ENCODE measurements at regions not wholly inside any gene's neighbourhood (a gene's known extent, or its start where the extent isn't known, plus 50 kb on each side); places are given as distances from the start of the nearest gene placed in this dataset.

DNA sequence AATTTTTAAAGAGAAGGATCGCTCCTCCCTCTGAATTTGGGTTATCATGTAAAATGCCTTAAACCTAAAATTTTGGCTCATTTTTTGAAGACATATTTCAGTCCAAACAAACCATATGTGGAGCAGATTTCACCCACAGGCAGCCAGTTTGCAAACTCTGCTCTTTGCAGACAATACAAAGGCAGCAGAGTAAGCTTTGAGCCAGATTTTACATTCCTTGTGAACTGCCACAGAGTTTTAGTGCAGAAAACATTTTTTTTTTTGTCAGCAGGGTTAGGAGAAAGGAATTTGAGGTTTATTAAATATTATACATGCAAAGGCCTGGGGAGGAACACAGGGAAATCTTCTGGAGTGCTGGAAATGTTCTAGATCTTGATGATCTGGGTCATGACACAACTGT, 171.9 kb upstream of the FN1 start:
- Histone ChIP-seq H3K27ac (no peak overlapping the region), H3K27me3 (no peaks in the 10 kb centered on the region), H3K9me3 (no peaks in the 10 kb centered on the region), H3K4me1 (no peaks in the 10 kb centered on the region), H3K4me3 (replicated peaks in 1 of 3) (no peak overlapping the region), H3K36me3 (no peaks in the 10 kb centered on the region)
- WGBS, 2 donors: 92 to 96% methylated on average over 1 of the region's 1 CpG
- TF ChIP-seq POLR2A (IDR thresholded peaks at IDR 0.05): no peak
- TF ChIP-seq, protein P1, sequence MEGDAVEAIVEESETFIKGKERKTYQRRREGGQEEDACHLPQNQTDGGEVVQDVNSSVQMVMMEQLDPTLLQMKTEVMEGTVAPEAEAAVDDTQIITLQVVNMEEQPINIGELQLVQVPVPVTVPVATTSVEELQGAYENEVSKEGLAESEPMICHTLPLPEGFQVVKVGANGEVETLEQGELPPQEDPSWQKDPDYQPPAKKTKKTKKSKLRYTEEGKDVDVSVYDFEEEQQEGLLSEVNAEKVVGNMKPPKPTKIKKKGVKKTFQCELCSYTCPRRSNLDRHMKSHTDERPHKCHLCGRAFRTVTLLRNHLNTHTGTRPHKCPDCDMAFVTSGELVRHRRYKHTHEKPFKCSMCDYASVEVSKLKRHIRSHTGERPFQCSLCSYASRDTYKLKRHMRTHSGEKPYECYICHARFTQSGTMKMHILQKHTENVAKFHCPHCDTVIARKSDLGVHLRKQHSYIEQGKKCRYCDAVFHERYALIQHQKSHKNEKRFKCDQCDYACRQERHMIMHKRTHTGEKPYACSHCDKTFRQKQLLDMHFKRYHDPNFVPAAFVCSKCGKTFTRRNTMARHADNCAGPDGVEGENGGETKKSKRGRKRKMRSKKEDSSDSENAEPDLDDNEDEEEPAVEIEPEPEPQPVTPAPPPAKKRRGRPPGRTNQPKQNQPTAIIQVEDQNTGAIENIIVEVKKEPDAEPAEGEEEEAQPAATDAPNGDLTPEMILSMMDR (IDR thresholded peaks at IDR 0.05): no peak
- DNase-seq: no peak
- intact Hi-C loops (cut with DNase I): no loop called here

DNA sequence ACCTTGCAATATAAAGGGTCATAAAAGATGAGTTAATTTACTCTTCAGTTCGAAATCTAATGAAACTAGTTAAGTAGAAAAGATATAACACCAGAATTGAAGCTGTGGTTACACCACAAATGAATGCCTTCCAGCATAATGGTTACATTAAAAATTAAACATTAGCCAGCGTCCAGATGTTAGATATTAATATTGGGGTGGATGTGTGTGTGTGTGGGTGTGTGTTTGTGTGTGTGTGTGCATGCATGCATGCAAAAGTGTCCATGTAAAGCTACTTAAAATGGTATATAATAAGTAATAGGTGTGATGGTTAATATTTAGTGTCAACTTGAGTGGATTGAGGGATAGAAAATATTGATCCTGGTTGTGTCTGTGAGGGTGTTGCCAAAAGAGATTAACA, 170.4 kb upstream of the FN1 start:
- no peaks in the 10 kb centered on the region for H3K36me3 ChIP-seq
- intact Hi-C loops (cut with DNase I): no loop called here
- DNase-seq: no peak
- H3K4me1 ChIP-seq: no peaks in the 10 kb centered on the region
- TF ChIP-seq POLR2A (IDR thresholded peaks at IDR 0.05): no peak
- TF ChIP-seq, protein P1 (IDR thresholded peaks at IDR 0.05): no peak
- no peak overlapping the region for H3K4me3 ChIP-seq (replicated peaks in 1 of 3)
- no peaks in the 10 kb centered on the region for H3K9me3 ChIP-seq
- H3K27me3 ChIP-seq: no peaks in the 10 kb centered on the region
- WGBS, 2 donors: 94 to 95% methylated on average over 2 of the region's 2 CpGs
- no peak overlapping the region for H3K27ac ChIP-seq

DNA sequence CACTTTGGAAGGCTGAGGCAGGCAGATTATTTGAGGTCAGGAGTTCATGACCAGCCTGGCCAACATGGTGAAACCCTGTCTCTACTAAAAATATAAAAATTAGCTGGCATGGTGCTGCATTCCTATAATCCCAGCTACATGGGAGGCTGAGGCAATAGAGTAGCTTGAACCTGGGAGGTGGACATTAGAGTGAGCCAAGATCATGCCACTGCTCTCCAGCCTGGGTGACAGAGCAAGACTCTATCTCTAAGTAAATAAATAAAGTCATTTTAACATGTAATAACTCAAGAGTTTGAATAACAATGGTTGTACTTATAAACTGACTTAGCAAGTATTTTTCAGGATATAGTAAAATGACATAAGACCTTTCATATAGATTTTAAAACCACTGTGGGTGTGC, 169.3 kb upstream of the FN1 start:
- H3K27ac ChIP-seq: no peak overlapping the region
- H3K27me3 ChIP-seq: no peaks in the 10 kb centered on the region
- intact Hi-C loops (cut with DNase I): no loop called here
- H3K4me1 ChIP-seq: no peaks in the 10 kb centered on the region
- no peaks in the 10 kb centered on the region for H3K36me3 ChIP-seq
- no peak for DNase-seq
- TF ChIP-seq, protein P1 (IDR thresholded peaks at IDR 0.05): no peak
- TF ChIP-seq POLR2A (IDR thresholded peaks at IDR 0.05): no peak
- H3K9me3 ChIP-seq: no peaks in the 10 kb centered on the region
- H3K4me3 ChIP-seq (replicated peaks in 1 of 3): no peak overlapping the region

GRCh38 chr2:215604606-215605005, 168.7 kb upstream of the FN1 start:
- 94 to 96% methylated on average over 2 of the region's 2 CpGs for WGBS, 2 donors

DNA sequence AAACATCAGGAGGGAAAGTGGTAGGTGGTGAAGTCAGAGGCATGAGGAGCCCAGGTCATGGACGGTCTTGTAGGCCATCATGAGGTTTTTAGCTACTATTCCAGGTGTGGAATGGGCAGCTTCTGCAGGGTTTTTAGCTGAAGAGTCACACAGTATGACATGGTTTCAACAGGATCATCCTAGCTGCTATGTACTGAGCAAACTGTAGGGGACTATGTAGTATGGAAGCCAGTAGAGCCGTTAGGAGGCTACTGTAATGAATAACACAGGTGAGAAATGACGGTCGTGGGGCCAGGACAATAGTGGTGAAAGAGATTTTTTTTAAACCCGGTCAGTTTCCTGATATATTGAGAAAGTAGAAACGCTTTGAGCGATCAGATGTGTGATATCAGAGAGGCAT, 167.6 kb upstream of the FN1 start:
- Histone ChIP-seq H3K4me1 (no peaks in the 10 kb centered on the region), H3K36me3 (no peaks in the 10 kb centered on the region), H3K4me3 (replicated peaks in 1 of 3) (no peak overlapping the region), H3K9me3 (no peaks in the 10 kb centered on the region), H3K27me3 (no peaks in the 10 kb centered on the region), H3K27ac (no peak overlapping the region)
- no peak for TF ChIP-seq POLR2A (IDR thresholded peaks at IDR 0.05)
- TF ChIP-seq, protein P1 (IDR thresholded peaks at IDR 0.05): no peak
- intact Hi-C loops (cut with DNase I): no loop called here
- DNase-seq: no peak
- 94% methylated on average over 7 of the region's 7 CpGs for WGBS, 2 donors

More at GRCh38 chr2:215604606-215605005, 168.7 kb upstream of the FN1 start:
- no peak for DNase-seq
- Histone ChIP-seq H3K4me3 (replicated peaks in 1 of 3) (no peak overlapping the region), H3K27me3 (no peaks in the 10 kb centered on the region), H3K4me1 (no peaks in the 10 kb centered on the region), H3K36me3 (no peaks in the 10 kb centered on the region), H3K27ac (no peak overlapping the region), H3K9me3 (no peaks in the 10 kb centered on the region)
- no peak for TF ChIP-seq POLR2A (IDR thresholded peaks at IDR 0.05)
- TF ChIP-seq, protein P1 (IDR thresholded peaks at IDR 0.05): no peak
- intact Hi-C loops (cut with DNase I): no loop called here
